Epithelial cell of proximal tubule (primary cell): ENCODE measurements at regions not wholly inside any gene's neighbourhood (a gene's known extent, or its start where the extent isn't known, plus 50 kb on each side); places are given as distances from the start of the nearest gene placed in this dataset.

Experiments
- DNase-seq: peaks from one replicate; pipeline ENCODE4 v3.0.0-alpha.2; 2011; ENCODE audit warnings: low read depth
- H3K4me3 ChIP-seq: 2 replicates; pipeline ENCODE4 v1.5.1; 2011; ENCODE audit warnings: low read depth, mild to moderate bottlenecking, low read length
- TF ChIP-seq, protein P1 (sequence below): conservative IDR thresholded peaks from 2 replicates; pipeline ENCODE4 v1.5.1; 2012; ENCODE audit warnings: low read depth, mild to moderate bottlenecking, low read length

DNA sequence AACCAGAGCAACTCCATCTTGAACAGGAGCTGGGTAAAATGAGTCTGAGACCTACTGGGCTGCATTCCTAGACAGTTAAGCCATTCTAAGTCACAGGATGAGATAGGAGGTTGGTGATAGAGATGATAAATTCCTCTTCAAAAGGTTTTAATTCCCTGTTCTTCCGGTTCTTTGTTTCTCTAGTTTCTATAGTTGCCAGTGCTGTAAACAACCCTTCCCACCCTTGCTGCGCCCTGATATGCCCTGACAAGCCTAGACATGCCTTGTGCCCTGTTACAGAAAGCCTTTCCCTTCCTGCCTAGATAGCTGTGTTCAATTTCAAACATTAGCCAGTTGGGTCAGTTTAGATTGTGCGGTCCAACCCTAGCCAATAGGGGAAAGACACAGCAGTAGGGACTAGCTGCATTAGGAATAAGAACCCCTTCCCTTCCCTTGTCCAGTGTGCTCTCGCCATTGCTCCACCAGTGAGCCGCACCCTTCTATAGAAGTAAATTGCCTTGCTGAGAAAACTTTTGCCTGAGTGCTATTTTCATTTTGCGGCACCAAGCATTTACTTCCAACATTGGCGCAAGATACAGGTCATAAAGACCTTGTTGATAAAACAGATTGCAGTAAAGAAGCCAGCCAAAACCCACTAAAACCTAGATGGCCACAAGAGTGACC is 52.5 kb upstream of the CCN2 start:
- no peak for DNase-seq
- no peak overlapping the region for H3K4me3 ChIP-seq
- TF ChIP-seq, protein P1, sequence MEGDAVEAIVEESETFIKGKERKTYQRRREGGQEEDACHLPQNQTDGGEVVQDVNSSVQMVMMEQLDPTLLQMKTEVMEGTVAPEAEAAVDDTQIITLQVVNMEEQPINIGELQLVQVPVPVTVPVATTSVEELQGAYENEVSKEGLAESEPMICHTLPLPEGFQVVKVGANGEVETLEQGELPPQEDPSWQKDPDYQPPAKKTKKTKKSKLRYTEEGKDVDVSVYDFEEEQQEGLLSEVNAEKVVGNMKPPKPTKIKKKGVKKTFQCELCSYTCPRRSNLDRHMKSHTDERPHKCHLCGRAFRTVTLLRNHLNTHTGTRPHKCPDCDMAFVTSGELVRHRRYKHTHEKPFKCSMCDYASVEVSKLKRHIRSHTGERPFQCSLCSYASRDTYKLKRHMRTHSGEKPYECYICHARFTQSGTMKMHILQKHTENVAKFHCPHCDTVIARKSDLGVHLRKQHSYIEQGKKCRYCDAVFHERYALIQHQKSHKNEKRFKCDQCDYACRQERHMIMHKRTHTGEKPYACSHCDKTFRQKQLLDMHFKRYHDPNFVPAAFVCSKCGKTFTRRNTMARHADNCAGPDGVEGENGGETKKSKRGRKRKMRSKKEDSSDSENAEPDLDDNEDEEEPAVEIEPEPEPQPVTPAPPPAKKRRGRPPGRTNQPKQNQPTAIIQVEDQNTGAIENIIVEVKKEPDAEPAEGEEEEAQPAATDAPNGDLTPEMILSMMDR, result no peak
